ENCODE measurements at regions not wholly inside any gene's neighbourhood (a gene's known extent, or its start where the extent isn't known, plus 50 kb on each side); places are given as distances from the start of the nearest gene placed in this dataset.

GRCh38 chr11:22479208-22479607, 141.0 kb downstream of the SLC17A6 start:
- no peaks in the 10 kb centered on the region for H3K36me3 Mint-ChIP-seq (ENCODE audit: unreplicated experiment)
- H3K9me3 Mint-ChIP-seq (ENCODE audit: unreplicated experiment): no peaks in the 10 kb centered on the region
- no peak for DNase-seq
- H3K4me3 Mint-ChIP-seq (ENCODE audit: unreplicated experiment): no peak overlapping the region
- peaks cover 1% of the 10 kb centered on the region for H3K27me3 Mint-ChIP-seq (ENCODE audit: unreplicated experiment)
- no peak overlapping the region for H3K27ac Mint-ChIP-seq (ENCODE audit: unreplicated experiment)
- no peaks in the 10 kb centered on the region for H3K4me1 Mint-ChIP-seq (ENCODE audit: low read depth, unreplicated experiment)
- TF ChIP-seq CTCF (IDR thresholded peaks at IDR 0.05; ENCODE audit: partially characterized antibody, unreplicated experiment): no peak

- Mint-ChIP-seq H3K9me3 (ENCODE audit: unreplicated experiment) (no peaks in the 10 kb centered on the region), H3K27ac (ENCODE audit: unreplicated experiment) (no peak overlapping the region), H3K4me3 (ENCODE audit: unreplicated experiment) (no peak overlapping the region), H3K4me1 (ENCODE audit: low read depth, unreplicated experiment) (no peaks in the 10 kb centered on the region), H3K27me3 (ENCODE audit: unreplicated experiment) (peaks cover 1% of the 10 kb centered on the region), H3K36me3 (ENCODE audit: unreplicated experiment) (no peaks in the 10 kb centered on the region)
- no peak for DNase-seq
- TF ChIP-seq CTCF (IDR thresholded peaks at IDR 0.05; ENCODE audit: partially characterized antibody, unreplicated experiment): no peak
These were observed 140.0 kb downstream of the SLC17A6 start for GRCh38 chr11:22478169-22478568.

GRCh38 chr11:22477312-22477711, 139.1 kb downstream of the SLC17A6 start:
- H3K9me3 Mint-ChIP-seq (ENCODE audit: unreplicated experiment): no peaks in the 10 kb centered on the region
- H3K36me3 Mint-ChIP-seq (ENCODE audit: unreplicated experiment): no peaks in the 10 kb centered on the region
- no peak for TF ChIP-seq CTCF (IDR thresholded peaks at IDR 0.05; ENCODE audit: partially characterized antibody, unreplicated experiment)
- no peak overlapping the region for H3K4me3 Mint-ChIP-seq (ENCODE audit: unreplicated experiment)
- H3K27me3 Mint-ChIP-seq (ENCODE audit: unreplicated experiment): peaks cover 1% of the 10 kb centered on the region
- no peak overlapping the region for H3K27ac Mint-ChIP-seq (ENCODE audit: unreplicated experiment)
- H3K4me1 Mint-ChIP-seq (ENCODE audit: low read depth, unreplicated experiment): peaks cover 2% of the 10 kb centered on the region
- DNase-seq: no peak

- H3K4me3 Mint-ChIP-seq (ENCODE audit: unreplicated experiment): no peak overlapping the region
These were observed 138.4 kb downstream of the SLC17A6 start for GRCh38 chr11:22476589-22476988.

GRCh38 chr11:22474616-22475015, 136.4 kb downstream of the SLC17A6 start:
- Mint-ChIP-seq H3K27ac (ENCODE audit: unreplicated experiment) (no peak overlapping the region), H3K4me1 (ENCODE audit: low read depth, unreplicated experiment) (peaks cover 20% of the 10 kb centered on the region), H3K9me3 (ENCODE audit: unreplicated experiment) (no peaks in the 10 kb centered on the region), H3K36me3 (ENCODE audit: unreplicated experiment) (no peaks in the 10 kb centered on the region), H3K27me3 (ENCODE audit: unreplicated experiment) (peaks cover 3% of the 10 kb centered on the region), H3K4me3 (ENCODE audit: unreplicated experiment) (no peak overlapping the region)
- TF ChIP-seq CTCF (IDR thresholded peaks at IDR 0.05; ENCODE audit: partially characterized antibody, unreplicated experiment): no peak
- no peak for DNase-seq

More at GRCh38 chr11:22476589-22476988, 138.4 kb downstream of the SLC17A6 start:
- no peaks in the 10 kb centered on the region for H3K36me3 Mint-ChIP-seq (ENCODE audit: unreplicated experiment)
- no peak for TF ChIP-seq CTCF (IDR thresholded peaks at IDR 0.05; ENCODE audit: partially characterized antibody, unreplicated experiment)
- no peaks in the 10 kb centered on the region for H3K9me3 Mint-ChIP-seq (ENCODE audit: unreplicated experiment)
- no peak for DNase-seq
- no peak overlapping the region for H3K27ac Mint-ChIP-seq (ENCODE audit: unreplicated experiment)
- peaks cover 8% of the 10 kb centered on the region for H3K4me1 Mint-ChIP-seq (ENCODE audit: low read depth, unreplicated experiment)
- peaks cover 1% of the 10 kb centered on the region for H3K27me3 Mint-ChIP-seq (ENCODE audit: unreplicated experiment)

All from glutamatergic neuron (in vitro differentiated cells).